ENCODE measurements at regions not wholly inside any gene's neighbourhood (a gene's known extent, or its start where the extent isn't known, plus 50 kb on each side); places are given as distances from the start of the nearest gene placed in this dataset.

DNA sequence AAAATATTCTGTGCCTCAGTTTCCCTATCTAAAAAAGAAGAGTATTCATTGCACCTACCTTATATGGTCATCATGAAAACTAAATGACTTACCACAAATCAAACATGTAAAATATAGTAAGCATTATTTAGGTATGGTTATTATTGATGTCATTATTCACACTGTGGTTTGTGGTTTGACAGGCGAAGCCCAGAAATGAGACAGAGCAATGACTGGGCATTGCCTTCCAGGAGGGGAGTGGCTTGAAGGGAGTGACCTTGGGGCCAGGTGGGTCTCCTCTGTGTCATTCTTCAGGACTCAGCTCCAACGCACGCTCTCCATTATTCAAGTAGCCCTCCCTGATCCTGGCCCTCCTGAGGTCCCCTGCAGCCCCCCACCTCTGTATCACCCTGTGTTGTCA is 133.7 kb downstream of the DMRTA2 start:
- no peak for DNase-seq

DNA sequence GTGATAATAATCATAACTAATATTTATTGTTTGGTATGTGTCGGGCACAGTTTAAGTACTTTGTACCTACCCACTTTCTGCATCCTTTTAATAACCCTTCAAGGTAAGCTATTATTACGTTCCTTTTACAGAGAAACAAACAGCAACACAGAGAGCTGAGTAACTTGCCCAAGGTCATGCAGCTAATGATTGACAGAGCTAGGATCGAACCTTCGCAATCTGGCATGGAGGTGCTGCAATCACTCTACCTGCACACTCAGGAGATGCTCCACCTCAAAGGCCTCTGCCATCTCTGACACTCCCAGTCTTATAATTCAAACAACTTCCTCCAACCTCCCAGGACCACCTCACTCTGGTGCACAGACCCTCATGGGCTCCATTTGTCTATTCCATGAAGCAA is 137.2 kb downstream of the DMRTA2 start:
- DNase-seq = no peak

DNA sequence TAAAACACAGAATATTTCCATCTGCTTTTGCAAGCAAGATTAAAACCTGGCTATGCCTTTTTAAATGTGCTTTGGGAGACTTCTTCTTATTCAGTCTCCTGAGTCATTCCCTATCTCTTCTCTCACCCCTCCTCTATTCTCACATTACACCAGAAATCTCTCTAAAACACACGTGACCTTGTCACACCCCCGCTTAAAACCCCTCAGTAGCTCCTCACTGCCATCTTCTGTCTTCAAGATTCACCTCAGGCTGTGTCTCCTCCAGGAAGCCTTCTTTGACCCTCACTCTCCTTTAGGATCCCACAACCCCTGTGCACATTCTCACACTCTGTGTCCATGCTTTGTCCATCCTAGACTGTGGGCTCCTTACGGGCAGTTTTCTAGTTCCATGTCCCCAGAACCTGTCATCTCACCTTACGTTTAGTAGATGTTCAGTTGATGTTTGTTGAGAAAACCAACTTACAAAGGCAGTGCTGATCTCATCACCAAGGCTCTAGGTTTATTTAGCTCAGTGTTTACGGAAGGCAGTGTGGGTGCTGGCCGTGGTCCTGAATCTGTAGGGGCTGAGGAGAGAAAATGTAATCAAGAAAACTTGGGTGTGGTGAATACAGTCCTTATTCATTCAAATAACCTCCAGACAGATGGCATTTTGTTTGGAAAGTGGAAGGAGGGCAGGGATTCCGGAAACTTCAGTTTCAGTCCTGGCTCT is 143.5 kb downstream of the DMRTA2 start:
- no peak for DNase-seq

DNA sequence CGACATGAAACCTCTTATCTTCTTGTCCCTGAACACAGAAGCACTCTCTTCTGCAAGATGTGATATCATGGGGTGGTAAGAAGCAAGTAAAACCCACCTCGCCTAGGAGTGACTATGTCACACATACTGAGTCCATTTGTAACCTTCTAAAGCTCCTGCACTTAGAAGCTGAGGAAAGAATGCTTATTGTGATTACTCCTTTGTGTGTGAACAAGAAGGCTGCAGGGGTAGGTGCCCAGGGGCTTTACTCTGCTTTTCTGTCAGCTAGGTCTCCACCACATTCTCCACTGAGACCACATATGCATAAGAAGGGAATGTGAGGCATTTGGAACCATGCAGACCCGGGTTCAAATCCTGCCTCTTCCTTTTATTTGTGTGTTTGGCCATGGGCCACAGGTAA is 144.3 kb downstream of the DMRTA2 start:
- DNase-seq = no peak

DNA sequence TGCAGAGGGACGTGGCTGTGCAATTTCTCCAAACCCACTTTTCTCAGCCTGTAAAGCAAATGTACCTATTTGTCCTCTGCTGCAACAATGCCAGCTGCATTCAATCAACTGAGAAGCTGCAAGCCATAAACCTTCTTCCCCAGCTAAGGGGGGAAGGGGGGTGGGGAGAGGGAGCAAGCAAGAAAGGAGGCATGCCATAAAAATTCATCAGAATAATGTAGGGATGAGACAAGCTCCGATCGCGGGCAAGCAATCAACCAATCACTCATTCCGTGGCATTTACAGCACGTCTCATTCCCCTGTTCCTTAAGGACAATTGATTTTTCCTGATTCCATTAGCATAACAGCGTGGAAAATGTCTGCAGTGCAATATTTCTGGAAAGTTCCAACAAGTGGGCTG is 144.8 kb downstream of the DMRTA2 start:
- no peak for DNase-seq

DNA sequence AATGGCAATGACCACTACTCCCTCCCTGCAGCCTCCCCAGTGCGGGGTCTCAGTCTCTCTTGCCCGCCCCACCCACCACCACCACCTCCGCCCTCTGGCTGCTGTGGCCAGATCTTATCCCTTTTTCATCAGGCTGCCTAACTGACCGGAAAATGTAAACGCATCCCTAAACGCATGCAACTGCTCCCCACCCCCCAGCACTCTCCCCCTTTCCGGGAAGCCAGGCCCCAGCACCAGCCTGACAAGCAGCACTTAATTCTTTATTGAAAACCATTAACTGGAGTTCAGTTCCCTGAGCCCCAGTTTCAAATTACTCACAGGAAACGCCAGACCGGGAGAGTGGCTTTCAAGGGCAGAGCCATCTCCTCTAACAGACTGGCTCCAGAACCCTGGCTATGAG is 147.7 kb downstream of the DMRTA2 start:
- no peak for DNase-seq

DNA sequence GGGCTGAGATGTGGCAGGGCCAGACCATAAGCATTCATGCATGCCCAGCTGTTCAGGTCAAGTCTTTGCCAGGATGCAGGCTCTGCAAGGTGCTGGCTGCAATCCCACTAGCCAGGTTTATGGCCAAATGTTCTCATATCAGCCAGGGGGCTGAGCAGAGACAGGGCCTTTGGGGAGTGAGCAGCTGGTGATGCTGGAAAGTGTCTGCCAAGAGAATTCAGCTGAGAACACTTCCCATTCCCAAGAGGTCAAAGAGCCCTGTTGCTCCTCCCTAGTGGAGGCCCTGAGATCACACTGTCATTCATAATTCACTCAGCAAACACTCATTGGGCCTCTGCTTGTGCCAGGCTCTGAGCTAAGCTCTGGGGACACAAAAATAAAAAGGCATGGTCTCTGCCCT is 150.3 kb downstream of the DMRTA2 start:
- DNase-seq = no peak

DNA sequence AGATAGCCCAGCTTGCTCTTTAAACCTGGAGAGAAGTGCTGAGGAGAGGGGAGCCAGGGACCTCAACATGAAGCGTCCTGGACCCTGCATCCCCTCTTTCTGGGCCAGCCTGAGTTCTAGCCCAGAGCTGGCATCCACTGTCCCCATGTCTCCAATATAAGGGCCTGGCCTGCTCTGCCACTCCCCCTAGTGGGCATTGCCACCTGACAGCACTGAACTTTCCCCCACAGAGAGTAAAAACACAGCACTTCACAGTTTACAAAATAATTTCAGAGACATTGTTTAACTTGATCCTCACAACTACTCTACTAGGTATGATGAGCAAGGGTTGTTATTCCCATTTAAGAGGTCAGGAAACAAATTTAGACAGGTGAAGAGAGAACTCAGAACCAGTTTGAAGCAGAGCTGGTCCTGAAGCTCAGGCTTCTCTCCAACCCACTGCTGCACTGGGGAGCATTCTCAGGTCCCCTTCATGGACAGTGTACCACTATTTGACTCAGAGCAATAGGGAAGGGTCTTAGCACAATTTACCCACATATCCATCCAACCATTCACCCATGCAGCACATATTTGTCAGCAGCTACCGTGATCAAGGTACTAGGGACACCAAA is 151.2 kb downstream of the DMRTA2 start:
- DNase-seq = no peak

DNA sequence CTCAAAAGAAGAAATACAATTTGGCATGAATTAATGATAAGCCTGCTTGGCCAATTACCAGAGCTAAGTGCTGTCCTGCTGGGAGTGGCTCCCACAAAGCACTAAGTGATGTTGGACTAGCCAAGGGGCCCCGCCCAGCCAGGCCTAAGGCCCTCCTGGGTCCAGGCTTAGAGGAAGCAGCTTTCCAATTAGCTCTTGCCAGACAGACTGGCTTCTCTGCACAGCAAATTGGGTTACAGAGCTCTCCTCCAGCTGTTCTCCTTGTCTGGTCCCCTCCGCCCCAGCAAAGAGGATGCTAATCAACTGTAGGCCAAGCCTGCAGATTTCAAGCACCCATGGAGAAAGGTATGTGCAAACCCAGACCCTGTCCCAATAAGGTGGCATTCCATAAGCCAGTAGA is 151.9 kb downstream of the DMRTA2 start:
- no peak for DNase-seq

DNA sequence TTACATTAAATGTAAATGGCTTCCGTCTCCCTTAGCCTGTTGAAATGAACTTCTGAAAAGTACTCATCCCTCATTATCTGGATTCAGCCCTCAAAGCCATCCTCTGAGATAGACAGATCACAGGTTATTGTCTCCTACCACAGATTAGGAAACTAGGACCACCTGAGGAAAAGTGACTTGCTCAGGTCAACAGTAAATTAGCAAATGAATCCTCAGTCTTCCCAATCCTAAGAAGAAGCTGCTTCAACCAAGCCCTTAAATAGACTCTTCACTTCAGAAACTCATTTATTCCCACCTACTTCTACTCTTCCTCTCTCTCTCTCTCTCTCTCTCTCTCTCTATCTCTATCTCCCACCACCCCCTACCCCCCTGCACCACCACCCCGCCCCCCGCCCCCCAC is 152.3 kb downstream of the DMRTA2 start:
- no peak for DNase-seq

DNA sequence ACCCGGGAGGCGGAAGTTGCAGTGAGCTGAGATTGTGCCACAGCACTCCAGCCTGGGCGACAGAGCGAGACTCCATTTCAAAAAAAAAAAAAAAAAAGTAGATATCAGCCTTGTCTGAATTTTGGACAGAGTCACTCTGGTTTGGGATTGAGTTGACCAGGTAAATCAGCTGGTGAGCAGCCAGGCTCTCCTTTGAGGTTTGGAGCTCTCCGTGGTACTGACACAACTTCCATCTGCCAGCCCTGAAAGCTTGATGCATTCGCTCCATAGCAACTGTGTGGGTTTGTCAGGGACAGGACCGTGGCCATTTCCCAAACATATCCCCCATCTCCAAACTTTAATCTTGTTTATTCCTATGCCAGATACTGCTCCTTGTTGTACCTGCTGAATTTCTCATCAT is 155.2 kb downstream of the DMRTA2 start:
- DNase-seq = no peak

DNA sequence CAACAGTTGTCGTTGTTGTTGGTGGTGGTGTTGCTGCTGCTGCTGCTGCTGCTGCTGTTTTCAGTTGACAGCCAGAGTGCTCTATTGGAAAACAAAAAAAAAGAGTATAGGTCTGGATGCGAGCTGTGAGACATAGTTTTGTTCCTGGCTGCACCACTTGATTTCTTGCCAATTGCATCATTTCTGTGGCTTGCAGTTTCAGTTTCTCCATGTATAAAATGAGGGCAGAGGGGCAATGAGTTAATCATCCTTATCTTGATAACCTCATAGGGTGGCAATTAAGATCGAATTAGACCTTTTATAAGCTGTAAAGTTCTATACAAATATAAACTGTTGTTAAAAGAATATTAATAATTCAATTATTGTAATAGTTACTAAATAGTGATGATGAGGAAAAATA is 156.7 kb downstream of the DMRTA2 start:
- no peak for DNase-seq

DNA sequence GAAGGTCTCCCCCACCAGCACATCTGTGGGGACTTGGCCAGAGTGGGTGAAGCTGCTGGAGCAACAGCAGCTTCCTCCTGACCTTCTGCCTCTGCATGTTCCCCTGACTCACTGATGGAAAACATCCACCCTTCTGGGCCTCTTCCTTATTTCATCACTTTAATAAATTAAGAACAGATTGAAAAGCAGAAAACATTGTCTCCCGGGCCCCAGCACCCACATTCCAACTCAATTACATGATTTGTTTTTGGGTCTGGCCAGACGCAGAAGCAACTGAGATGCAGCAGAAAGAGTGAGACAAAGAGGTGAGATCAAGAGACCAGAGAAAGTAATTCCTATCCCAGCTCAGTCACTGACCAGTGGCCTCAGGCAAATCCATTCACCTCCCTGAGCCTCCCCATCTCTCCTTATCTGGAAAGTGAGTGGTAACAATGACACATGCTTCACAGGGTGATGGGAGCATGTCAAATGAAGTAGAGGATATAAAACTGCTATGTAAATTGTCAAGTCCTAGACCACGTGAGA is 157.1 kb downstream of the ELAVL4 start:
- DNase-seq = no peak

DNA sequence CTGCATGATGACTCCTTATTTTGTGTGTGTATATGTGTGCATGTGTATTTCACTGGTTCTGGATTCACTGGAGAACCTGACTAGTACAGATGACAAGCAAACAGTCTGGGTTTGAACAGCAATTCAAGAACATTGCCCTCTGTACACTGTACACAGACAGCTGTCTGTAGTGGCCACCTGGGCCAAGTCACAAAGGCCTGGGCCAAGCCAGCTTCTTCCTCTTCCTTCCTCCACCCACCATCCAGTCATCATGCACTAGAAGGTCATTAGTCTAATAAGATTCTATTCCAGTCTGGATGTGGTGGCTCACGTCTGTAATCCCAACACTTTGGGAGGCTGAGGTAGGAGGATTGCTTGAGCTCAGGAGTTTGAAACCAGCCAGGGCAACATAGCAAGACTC is 155.9 kb downstream of the ELAVL4 start:
- no peak for DNase-seq

DNA sequence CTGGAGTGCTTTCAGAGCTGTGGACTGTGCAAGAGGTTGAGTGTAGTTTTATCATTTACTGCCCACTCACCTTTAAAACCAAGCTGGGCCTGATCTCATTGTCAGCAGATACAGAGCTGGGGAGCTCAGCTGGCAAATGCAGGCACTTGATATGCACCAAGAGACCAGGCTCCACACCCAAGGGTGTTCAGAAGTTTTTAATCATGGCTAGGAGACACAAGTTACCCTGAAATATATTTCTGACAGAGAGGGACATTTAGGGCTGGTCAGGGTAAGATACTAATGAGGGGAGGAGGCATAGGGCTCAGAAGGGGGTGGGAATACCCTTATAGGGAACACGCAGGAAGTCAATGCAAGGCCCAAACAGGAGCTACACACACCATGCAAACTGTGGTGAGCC is 153.7 kb downstream of the ELAVL4 start:
- no peak for DNase-seq

DNA sequence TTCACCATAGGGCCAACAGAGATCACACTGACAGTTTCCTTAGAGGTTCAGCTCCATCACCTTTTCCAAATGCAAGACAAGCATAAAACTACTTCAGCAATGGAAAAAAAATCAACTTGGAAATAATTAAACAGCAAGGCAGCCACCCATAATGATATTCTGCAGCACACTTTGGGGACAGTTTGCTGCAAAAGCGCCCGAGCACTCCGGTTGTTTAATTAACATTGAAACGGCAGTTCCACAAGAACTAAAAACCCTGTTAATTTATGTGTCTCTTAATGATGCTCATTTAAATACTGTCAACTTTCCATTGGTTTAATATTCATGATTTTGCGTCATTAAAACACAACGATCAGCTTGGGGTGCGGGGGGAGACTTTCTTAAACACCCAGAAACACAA is 153.2 kb downstream of the ELAVL4 start:
- DNase-seq = no peak

DNA sequence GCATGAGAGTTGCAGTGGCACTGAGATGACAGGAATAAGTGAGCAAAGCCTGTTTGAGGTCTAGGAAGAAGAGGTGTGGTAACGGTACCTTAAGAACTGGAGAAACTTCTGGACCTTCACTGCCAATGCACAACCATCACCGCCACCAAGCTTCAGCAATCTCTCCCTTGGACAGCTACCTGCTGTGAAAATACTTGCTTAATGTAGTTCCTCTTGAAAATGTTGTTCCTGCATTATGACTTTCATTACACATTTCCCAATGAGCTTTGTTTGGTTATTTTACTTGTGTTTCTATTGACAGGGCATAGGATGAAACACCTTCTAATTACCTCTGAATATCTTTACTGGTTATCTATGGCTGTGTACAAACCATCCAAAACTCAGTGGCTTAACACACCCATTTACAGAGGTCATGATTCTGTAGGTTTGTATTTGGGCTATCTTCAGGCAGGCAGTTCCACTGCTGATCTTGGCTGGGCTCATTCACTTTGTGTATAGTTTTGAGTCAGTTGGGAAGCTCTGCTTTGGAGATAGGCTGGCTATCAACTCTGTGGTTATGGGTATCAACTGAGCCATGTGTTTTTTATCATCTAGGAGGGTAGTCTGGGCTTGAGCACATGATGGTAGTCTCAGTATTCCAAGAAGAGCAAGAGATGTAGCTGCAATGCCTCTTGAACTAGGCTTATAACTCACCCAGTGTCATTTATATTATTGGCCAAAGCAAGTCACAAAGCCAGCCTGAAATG is 149.4 kb downstream of the ELAVL4 start:
- DNase-seq = no peak

DNA sequence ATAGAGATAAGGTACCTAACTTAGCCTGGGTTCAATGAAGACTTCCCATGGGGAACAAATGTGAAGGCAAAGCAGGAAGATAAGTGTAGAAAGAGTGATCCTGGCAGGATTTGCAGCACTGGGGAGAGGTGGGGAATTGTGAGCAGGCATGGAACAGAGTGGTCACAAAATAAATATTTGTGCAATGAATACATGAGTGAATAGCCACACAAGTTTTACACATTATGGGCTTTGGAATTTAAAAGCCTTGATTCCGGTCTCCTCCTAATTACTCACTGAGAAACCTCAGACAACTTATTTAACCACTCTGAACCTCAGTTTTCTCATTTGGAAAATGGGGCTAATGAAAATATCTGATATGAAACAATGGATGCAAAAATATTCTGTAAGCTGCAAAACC is 148.3 kb downstream of the ELAVL4 start:
- no peak for DNase-seq
